HG02763 (cell line): ENCODE measurements at regions not wholly inside any gene's neighbourhood (a gene's known extent, or its start where the extent isn't known, plus 50 kb on each side); places are given as distances from the start of the nearest gene placed in this dataset.
A peak's percentile ranks its signal among the peaks of the same experiment; 100 is the strongest.
"Not testable (repeated sequence)": the region's sequence is repeated elsewhere in the genome, so short reads cannot be mapped to it uniquely, and the experiment has no call there.

Source experiments
- ATAC-seq: cut with Tn5 transposase; IDR thresholded peaks from one replicate; pipeline ENCODE4 v1.9.1; 2021; ENCODE audit warnings: mild to moderate bottlenecking, moderate library complexity; ENCODE audit not compliant: unreplicated experiment

DNA sequence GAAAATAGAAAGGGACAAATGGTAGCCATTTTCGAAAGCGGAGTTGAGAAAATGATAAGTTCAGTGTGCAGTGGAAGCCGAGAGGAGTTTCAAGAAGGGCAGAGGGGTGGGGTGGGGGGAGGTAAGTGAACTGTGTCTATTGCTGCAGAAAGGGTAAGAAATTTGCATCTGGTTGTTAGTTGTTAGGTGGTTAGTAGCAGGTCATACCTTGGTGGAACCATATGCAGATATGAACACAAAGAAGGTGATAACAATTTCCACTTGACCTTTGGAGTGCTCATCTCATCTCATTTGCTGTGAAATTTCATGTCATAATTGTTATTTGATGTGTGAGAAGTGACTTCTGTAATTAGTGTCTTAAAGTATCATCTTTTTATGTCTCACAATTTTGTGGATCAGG lies 288.2 kb downstream of the QKI start:
- no peak for ATAC-seq

- no peak for ATAC-seq
These were observed 287.2 kb downstream of the QKI start for GRCh38 chr6:163701762-163702161.

DNA sequence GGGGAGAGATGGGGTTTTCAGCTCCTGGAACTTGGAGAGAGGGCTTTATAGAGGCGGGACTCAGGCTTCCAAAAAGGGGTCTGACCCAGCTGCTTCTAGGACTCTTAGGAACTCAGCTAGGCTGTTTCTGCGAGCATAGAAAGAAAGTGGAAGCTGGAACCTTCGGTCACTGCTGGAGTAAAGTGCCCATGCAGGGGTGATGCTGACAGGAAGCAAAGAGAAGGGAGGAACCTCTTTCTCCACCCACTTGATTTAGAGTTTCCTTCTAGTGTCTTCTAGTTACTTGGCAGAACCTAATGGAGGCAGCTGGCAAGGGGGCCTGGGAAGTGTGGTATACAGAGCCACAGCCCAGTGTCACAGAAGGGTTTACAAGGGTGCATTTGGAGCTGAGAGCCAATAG lies 283.6 kb downstream of the QKI start:
- no peak for ATAC-seq

GRCh38 chr6:163696311-163696710 lies 281.8 kb downstream of the QKI start:
- not testable (repeated sequence) for ATAC-seq

GRCh38 chr6:163695414-163695864 lies 280.9 kb downstream of the QKI start:
- ATAC-seq = no peak

- ATAC-seq = no peak
These were observed 280.5 kb downstream of the QKI start for GRCh38 chr6:163694988-163695398.

DNA sequence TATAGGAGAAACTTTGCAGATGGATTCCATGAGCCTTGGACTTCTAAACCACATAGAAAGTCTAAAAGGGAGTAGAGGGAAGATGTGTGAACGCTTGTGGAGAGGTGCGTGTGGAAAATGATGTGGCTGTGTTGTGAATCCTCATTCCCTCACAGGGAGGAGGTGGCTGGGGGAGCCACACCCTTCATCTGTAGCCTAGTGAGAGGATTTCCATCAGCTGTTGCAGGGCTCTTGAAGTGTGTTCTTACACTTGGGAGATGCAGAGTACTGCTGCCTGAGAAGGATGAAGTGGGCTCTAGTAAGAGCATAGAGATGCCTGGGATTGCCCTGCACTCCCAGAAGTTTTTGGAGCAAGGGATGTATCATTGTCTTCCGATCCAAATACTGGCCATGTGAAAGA lies 279.6 kb downstream of the QKI start:
- ATAC-seq = no peak

GRCh38 chr6:163691049-163691448 lies 276.5 kb downstream of the QKI start:
- ATAC-seq = no peak

GRCh38 chr6:163688739-163689362 lies 274.3 kb downstream of the QKI start:
- no peak for ATAC-seq

- no peak for ATAC-seq
These were observed 272.6 kb downstream of the QKI start for GRCh38 chr6:163687075-163687474.

DNA sequence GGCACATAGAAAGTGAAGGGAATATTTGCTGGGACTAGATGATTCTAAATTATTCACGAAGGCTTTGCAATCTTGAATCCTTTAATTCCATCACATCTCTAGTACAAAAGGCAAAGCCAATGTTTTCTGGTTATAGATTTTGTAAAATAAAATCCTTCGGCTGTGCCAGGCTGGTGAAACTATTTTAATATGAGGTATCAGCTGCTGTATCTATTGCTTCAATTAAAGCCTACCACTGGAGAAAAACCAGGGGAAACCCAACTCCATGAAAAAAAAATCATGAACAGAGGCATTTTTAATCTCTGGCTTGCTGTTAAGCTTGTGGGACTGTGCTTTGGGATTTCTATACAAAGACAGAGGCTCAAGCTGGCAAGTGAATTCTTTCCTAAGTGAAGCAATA lies 271.8 kb downstream of the QKI start:
- no peak for ATAC-seq

- no peak for ATAC-seq
These were observed 268.6 kb downstream of the QKI start for GRCh38 chr6:163683105-163683622.

- ATAC-seq = no peak
These were observed 265.2 kb downstream of the QKI start for GRCh38 chr6:163679753-163680152.

- no peak for ATAC-seq
These were observed 264.6 kb downstream of the QKI start for GRCh38 chr6:163679012-163679660.

DNA sequence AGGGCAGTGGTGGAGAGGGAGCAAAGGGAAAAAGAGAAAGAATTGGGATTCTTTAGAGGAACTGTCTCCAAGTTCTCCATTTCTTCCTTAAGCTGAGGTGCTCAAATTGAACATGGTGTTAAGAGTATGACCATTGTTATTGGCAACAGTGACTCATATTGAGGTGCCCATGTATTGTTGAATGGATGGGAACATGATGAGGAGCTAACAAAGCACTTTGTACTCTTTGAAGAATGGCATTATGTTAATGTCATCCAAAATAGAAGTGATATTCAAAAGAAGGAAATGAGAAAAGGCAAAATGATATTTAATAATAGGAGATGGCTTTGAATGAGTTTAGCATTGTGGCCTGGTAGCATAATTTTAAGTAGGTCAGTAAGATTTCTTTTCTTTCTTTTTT lies 261.1 kb downstream of the QKI start:
- ATAC-seq = no peak

DNA sequence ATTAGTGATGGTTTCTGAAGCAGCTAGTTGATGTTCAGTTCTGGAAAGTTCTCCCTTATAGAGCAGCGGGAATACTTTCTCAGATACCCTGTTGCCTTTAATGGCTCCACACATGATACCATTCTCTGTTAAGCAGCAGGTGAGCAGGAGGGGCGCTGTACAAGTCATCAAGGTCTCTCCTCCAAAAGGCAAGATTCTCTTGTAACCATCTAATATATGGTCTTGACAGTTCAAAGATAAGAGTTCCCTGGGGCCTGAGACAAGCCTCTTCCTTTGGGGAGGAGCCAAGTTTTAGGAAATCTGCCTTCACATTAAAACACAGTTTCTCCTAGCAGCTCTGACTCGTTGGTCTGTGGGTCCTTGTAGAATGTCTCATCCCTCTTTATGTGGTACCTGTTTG lies 258.2 kb downstream of the QKI start:
- no peak for ATAC-seq

GRCh38 chr6:163671791-163672190 lies 257.3 kb downstream of the QKI start:
- no peak for ATAC-seq

DNA sequence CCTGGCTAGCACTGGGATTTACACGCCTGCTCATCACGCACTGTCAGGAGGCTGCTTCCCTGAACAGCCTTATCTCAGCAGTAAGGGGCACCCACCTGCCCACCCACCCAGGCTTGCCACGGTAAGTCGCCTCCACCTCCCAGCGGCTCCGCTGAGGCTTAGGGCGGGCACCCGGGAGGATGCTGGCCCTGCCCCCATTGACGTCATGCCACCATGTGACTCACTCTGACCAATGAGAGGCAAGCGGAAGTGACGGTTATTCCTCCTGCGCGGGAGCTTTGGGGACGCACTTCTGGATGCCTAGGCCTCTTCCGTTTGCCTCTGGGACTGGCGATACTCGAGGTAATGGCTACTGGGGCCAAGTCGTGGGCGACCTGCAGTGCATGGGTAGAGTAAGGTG lies 256.8 kb downstream of the QKI start:
- ATAC-seq = no peak

- ATAC-seq = no peak
These were observed 255.8 kb downstream of the QKI start for GRCh38 chr6:163670336-163670735.

DNA sequence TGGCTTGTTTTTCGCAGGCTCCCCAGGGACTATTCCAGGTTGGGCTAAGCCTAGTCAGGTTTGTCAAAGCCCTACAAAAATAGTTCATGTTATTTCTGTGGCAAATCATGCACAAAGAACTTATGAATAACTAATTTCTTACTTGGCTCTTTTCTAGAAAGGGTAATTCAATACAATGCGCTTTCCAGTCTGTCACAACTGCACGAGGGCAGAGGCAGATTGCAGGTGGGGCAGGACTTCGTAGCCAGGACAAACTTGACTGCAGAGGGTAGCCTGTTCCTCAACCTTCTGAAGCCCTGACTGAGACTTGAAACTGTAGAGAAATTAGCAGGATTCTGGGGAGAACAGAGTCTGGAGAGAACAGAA lies 253.5 kb downstream of the QKI start:
- ATAC-seq = peak; percentile 43

DNA sequence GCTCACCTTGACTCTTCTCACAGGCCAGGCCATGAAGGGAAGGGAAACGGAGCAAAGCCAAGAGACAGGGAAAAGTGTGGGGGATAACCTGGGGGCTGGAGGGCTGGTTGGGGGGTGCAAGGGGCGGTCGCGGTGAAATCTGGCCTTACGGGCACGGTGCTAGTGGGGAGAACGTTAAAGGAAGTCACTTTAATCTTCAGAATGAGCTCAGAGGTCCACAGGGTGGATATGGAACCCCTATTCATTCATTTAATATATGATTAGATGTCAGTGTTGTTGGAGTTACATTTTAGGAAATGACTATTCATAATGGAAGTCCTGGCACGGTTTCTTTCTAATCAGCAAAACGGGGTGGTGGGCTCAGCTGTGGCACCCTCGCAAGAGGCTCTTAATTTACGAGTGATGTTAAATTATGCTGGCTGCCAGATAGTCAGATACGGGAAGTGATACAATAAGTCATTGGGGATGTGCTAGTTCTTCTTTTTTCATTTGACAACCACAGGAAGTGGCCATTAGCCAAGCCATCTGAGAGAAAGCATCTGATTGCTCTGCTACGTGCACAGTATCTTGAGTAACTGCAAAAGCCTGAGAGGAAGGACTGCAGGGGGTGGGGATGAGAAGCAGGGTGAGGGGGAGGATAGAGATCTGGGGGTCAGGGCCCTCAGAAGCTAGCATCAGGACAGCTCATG lies 253.0 kb downstream of the QKI start:
- ATAC-seq = peak; percentile 98

GRCh38 chr6:163665464-163665863 lies 250.9 kb downstream of the QKI start:
- no peak for ATAC-seq
